GM23338 (cell line): ENCODE measurements at regions not wholly inside any gene's neighbourhood (a gene's known extent, or its start where the extent isn't known, plus 50 kb on each side); places are given as distances from the start of the nearest gene placed in this dataset.

Source experiments
- ZNF114 ChIP-seq: fragments of 250-450 bp; sonication (Bioruptor Pico); IDR thresholded peaks from 2 replicates; pipeline ENCODE4 v1.5.0; 2020; ENCODE audit warnings: mild to moderate bottlenecking, moderate library complexity
- TF ChIP-seq, protein P1 (sequence below): fragments of 250-450 bp; sonication (Bioruptor Pico); IDR thresholded peaks from 2 replicates; pipeline ENCODE4 v1.5.0; 2020; ENCODE audit warnings: mild to moderate bottlenecking, moderate library complexity
- TF ChIP-seq, protein P2 (sequence below), 2 experiments: fragments of 200-600 bp in 1 of 2; sonication (generic) in 1 of 2; conservative IDR thresholded peaks; 2 replicates each; pipeline versions ENCODE4 v1.5.1 to v1.6.1; 2016 to 2017; ENCODE audit warnings: antibody characterized with exemption in 2 of 2, low read depth in 2 of 2, mild to moderate bottlenecking in 2 of 2, moderate library complexity in 1 of 2
- TF ChIP-seq, protein P3 (sequence below): IDR thresholded peaks from one replicate; pipeline ENCODE4 v1.6.1; 2018; ENCODE audit warnings: antibody characterized with exemption; ENCODE audit not compliant: unreplicated experiment

DNA sequence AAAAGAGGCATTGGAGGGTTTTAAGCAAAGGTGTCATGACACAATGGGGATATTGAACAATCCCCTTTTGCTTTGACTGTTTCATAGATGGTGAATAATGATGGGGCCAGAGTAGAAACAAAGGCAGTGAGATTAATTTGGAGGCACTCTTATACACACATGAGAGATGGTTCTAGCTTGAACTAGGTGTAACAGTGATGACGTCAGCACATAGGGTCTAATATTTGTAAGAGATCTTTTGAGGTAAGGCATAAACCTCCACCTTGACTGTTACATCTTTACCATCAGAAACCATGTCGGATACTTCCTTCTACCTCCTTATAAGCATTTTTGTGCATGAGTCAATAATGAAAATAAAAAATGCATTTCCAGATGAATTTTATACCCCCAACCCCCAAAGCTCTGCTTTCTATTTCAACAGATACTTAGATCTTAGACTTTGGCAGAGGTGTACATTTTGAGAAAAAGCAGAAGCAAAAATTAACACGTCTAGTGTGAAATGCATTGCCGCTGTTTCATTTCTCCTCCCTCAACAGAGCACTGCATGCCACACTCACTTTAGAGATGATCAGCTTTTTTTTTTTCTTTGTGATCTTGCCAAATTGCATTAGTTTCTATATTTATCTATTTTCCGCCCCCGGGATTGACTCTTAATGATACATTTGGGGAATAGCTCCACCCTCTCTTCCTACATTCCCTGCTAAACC, 87.2 kb downstream of the HS3ST1 start (continued):
- TF ChIP-seq, protein P1, sequence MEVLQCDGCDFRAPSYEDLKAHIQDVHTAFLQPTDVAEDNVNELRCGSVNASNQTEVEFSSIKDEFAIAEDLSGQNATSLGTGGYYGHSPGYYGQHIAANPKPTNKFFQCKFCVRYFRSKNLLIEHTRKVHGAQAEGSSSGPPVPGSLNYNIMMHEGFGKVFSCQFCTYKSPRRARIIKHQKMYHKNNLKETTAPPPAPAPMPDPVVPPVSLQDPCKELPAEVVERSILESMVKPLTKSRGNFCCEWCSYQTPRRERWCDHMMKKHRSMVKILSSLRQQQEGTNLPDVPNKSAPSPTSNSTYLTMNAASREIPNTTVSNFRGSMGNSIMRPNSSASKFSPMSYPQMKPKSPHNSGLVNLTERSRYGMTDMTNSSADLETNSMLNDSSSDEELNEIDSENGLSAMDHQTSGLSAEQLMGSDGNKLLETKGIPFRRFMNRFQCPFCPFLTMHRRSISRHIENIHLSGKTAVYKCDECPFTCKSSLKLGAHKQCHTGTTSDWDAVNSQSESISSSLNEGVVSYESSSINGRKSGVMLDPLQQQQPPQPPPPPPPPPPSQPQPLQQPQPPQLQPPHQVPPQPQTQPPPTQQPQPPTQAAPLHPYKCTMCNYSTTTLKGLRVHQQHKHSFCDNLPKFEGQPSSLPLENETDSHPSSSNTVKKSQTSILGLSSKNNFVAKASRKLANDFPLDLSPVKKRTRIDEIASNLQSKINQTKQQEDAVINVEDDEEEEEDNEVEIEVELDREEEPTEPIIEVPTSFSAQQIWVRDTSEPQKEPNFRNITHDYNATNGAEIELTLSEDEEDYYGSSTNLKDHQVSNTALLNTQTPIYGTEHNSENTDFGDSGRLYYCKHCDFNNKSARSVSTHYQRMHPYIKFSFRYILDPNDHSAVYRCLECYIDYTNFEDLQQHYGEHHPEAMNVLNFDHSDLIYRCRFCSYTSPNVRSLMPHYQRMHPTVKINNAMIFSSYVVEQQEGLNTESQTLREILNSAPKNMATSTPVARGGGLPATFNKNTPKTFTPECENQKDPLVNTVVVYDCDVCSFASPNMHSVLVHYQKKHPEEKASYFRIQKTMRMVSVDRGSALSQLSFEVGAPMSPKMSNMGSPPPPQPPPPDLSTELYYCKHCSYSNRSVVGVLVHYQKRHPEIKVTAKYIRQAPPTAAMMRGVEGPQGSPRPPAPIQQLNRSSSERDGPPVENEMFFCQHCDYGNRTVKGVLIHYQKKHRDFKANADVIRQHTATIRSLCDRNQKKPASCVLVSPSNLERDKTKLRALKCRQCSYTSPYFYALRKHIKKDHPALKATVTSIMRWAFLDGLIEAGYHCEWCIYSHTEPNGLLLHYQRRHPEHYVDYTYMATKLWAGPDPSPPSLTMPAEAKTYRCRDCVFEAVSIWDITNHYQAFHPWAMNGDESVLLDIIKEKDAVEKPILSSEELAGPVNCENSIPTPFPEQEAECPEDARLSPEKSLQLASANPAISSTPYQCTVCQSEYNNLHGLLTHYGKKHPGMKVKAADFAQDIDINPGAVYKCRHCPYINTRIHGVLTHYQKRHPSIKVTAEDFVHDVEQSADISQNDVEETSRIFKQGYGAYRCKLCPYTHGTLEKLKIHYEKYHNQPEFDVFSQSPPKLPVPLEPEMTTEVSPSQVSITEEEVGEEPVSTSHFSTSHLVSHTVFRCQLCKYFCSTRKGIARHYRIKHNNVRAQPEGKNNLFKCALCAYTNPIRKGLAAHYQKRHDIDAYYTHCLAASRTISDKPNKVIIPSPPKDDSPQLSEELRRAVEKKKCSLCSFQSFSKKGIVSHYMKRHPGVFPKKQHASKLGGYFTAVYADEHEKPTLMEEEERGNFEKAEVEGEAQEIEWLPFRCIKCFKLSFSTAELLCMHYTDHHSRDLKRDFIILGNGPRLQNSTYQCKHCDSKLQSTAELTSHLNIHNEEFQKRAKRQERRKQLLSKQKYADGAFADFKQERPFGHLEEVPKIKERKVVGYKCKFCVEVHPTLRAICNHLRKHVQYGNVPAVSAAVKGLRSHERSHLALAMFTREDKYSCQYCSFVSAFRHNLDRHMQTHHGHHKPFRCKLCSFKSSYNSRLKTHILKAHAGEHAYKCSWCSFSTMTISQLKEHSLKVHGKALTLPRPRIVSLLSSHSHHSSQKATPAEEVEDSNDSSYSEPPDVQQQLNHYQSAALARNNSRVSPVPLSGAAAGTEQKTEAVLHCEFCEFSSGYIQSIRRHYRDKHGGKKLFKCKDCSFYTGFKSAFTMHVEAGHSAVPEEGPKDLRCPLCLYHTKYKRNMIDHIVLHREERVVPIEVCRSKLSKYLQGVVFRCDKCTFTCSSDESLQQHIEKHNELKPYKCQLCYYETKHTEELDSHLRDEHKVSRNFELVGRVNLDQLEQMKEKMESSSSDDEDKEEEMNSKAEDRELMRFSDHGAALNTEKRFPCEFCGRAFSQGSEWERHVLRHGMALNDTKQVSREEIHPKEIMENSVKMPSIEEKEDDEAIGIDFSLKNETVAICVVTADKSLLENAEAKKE = no peak
- TF ChIP-seq, protein P2, sequence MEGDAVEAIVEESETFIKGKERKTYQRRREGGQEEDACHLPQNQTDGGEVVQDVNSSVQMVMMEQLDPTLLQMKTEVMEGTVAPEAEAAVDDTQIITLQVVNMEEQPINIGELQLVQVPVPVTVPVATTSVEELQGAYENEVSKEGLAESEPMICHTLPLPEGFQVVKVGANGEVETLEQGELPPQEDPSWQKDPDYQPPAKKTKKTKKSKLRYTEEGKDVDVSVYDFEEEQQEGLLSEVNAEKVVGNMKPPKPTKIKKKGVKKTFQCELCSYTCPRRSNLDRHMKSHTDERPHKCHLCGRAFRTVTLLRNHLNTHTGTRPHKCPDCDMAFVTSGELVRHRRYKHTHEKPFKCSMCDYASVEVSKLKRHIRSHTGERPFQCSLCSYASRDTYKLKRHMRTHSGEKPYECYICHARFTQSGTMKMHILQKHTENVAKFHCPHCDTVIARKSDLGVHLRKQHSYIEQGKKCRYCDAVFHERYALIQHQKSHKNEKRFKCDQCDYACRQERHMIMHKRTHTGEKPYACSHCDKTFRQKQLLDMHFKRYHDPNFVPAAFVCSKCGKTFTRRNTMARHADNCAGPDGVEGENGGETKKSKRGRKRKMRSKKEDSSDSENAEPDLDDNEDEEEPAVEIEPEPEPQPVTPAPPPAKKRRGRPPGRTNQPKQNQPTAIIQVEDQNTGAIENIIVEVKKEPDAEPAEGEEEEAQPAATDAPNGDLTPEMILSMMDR (conservative IDR thresholded peaks at IDR 0.05; ENCODE audit: low read depth in 2 of 2) = no peak
- TF ChIP-seq, protein P3, sequence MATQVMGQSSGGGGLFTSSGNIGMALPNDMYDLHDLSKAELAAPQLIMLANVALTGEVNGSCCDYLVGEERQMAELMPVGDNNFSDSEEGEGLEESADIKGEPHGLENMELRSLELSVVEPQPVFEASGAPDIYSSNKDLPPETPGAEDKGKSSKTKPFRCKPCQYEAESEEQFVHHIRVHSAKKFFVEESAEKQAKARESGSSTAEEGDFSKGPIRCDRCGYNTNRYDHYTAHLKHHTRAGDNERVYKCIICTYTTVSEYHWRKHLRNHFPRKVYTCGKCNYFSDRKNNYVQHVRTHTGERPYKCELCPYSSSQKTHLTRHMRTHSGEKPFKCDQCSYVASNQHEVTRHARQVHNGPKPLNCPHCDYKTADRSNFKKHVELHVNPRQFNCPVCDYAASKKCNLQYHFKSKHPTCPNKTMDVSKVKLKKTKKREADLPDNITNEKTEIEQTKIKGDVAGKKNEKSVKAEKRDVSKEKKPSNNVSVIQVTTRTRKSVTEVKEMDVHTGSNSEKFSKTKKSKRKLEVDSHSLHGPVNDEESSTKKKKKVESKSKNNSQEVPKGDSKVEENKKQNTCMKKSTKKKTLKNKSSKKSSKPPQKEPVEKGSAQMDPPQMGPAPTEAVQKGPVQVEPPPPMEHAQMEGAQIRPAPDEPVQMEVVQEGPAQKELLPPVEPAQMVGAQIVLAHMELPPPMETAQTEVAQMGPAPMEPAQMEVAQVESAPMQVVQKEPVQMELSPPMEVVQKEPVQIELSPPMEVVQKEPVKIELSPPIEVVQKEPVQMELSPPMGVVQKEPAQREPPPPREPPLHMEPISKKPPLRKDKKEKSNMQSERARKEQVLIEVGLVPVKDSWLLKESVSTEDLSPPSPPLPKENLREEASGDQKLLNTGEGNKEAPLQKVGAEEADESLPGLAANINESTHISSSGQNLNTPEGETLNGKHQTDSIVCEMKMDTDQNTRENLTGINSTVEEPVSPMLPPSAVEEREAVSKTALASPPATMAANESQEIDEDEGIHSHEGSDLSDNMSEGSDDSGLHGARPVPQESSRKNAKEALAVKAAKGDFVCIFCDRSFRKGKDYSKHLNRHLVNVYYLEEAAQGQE = no peak
- TF ChIP-seq ZNF114 (CRISPR knock-in tag) = no peak
